GM12801 (cell line): ENCODE measurements at regions not wholly inside any gene's neighbourhood (a gene's known extent, or its start where the extent isn't known, plus 50 kb on each side); places are given as distances from the start of the nearest gene placed in this dataset.

Experiments
- TF ChIP-seq, protein P1 (sequence below): IDR thresholded peaks from one replicate; pipeline ENCODE4 v1.5.1; 2011; ENCODE audit warnings: control low read depth; ENCODE audit not compliant: insufficient read length; ENCODE audit errors: extremely low read depth

DNA sequence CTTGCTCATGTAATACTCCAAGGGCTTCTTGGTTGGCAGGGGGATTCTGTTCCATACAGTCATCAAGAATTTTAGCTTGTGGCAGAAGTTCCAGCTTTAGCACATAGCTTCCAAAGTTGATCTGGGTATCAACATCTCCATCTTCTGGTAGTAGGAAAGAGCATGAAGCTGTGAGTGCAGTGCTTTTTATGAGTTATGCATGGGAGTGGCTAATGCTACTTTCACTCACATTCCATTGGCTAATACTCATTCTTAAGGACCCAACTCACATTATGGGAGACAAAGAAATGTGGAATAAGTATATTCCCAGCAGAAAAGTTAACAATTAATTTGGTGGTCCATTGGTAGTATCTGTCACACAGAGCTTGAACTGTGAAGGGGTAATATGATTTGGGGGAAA, 194.2 kb upstream of the CHD1 start:
- TF ChIP-seq, protein P1, sequence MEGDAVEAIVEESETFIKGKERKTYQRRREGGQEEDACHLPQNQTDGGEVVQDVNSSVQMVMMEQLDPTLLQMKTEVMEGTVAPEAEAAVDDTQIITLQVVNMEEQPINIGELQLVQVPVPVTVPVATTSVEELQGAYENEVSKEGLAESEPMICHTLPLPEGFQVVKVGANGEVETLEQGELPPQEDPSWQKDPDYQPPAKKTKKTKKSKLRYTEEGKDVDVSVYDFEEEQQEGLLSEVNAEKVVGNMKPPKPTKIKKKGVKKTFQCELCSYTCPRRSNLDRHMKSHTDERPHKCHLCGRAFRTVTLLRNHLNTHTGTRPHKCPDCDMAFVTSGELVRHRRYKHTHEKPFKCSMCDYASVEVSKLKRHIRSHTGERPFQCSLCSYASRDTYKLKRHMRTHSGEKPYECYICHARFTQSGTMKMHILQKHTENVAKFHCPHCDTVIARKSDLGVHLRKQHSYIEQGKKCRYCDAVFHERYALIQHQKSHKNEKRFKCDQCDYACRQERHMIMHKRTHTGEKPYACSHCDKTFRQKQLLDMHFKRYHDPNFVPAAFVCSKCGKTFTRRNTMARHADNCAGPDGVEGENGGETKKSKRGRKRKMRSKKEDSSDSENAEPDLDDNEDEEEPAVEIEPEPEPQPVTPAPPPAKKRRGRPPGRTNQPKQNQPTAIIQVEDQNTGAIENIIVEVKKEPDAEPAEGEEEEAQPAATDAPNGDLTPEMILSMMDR: no peak

DNA sequence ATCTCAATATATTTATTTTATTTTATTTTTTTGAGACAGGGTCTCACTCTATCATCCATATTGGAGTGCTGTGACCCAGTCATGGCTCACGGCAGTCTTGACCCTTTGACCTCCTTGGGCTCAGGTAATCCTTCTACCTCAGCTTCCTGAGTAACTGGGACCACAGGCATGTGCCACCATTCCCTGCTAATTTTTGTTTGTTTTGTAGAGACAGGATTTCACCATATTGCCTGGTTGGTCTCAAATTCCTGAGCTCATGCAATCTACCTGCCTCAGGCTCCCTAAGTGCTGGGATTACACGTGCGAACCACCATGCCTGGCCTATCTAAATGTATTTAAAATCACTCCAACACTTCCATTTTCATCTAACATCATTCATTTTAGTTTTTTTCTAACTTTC, 190.5 kb upstream of the CHD1 start:
- TF ChIP-seq, protein P1: no peak

DNA sequence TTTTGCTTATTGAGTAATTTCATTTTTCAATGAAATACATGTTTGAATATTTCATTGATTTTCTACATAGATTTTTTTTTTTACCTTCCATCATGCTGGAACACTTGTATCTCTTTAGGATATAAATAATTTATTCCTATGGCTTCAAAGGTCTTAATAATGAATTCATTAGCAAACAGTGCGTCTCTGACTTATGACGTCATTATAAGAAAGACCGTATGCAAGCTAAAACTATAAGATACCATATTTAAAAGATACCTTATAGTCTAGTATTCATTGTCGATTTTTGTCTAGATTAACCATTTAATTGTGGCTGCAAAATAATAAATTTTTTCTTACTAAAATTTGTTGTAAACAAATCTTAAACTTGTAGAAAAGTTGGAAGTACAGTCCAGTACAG, 187.7 kb upstream of the CHD1 start:
- TF ChIP-seq, protein P1: no peak

DNA sequence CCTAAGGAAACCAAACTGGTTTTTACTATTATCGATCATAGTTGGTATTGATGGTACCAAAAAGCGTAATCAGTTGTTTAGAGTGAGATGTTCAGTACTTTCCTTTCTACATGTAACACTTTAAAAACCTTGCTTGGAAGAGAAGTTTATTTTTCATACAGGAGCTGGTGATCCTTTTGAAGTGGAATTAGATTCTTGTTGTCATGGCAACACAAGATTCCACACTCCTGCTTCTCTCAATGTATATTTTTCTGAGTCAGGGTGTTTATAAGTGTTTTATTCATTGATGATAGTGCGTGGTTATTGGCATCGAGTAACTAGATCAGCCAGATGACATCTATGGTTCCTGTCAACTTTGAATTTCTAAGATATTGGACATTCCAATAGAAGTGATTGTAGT, 181.1 kb upstream of the CHD1 start:
- TF ChIP-seq, protein P1: no peak

DNA sequence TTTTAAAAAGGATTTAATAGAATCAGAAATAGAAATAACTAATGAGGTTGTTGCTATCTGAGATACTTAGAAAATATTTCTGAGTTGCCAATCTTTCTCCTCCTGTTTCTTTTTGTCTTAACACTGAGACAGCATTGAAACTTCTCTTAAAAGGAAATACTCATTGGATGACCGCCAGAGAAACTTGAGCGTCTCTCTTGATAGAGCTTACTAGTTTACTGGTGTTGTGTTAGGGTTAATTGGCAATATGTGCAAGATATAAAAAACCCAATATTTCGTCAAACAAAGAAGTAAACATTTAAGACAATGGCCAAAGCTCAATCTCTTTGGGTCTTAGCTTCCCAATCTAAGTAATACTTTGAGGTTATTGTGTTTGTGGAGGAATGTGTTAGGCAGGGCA, 176.4 kb upstream of the CHD1 start:
- TF ChIP-seq, protein P1: no peak

DNA sequence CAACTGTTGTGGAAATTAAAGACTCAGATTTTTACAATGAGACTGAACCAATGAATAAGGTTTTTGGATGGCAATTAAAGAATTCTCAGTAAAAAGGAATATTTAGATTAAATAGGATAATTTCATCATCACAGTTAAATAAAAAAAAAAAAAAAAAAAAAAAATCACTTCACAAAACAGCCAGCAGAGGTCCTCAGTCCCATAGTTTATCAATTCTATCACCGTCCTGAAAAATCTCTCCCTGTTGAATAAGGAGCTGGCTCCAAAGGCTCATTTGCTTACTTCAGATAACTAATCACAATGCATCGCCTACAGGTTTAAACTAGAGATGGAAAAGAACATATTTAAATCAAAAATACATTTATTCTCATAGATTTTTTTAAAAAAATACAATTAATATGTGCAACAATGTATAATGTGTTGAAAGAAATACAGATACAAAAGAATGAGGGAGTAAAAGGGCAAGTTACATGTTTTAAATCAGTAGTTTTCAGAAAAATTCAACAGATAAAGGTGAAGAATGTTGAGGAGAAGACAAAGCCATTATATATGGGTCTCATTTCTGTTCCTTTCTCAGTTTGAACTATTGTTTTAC, 175.8 kb upstream of the CHD1 start:
- TF ChIP-seq, protein P1: no peak

DNA sequence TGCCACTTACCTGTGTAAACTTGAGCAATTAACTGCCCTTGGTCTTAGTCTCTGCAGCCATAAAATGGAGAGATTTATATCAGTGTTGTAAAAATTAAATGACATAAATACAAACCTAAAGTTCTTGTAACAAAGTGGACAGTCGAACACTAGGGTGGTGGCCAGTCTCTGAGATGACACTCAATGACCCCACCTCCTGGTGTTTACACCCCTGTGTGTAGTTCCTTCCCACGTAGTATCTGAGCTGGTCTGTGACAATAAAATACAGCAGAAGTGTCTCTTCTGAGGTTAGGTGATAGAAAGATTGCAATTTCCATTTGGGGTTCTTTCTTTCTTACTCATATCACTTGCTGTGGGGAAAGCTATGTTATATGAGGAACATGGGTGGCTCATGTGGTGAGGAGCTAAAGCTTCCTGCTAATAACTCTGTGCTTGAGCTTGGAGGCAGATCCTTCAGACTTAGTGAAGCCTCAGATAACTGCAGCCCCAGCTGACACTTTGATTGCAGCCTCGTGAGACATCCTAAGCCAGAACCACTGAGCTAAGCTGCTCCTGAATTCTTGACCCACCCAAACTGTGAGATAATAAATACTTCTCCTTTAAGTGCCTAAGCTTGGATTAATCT, 173.4 kb upstream of the CHD1 start:
- TF ChIP-seq, protein P1: no peak

DNA sequence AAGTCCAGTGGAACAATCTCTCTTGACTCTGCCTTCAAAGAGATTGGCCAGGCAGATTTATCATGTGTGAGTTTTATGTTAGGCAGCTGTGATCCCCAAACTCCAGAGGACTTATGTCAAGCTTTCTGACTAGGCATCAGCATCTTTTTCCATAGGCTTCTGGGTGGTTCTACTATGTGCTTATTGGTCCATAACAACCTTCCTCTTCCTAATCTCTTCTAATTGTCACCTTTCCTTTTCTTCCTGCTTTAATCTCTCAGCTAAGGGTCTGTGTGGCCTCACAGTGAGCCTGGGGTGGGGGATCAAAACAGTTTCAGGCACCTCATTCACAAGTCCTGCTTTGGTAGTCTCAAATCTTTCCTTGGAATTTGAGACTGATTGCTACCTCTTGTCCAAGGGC, 170.9 kb upstream of the CHD1 start:
- TF ChIP-seq, protein P1: no peak
